GM23338 (cell line): ENCODE measurements at regions not wholly inside any gene's neighbourhood (a gene's known extent, or its start where the extent isn't known, plus 50 kb on each side); places are given as distances from the start of the nearest gene placed in this dataset.

Experiments used
- ATAC-seq: fragments of 200-7000 bp; cut with Tn5 transposase; 3 replicates; pipeline ENCODE4 v1.9.1; 2020
- DNase-seq: peaks from one replicate; pipeline ENCODE4 v3.0.0-alpha.2; 2015; ENCODE audit warnings: low spot score
- H2AFZ ChIP-seq: fragments of 200-600 bp; sonication (generic); 2 replicates; pipeline ENCODE4 v1.8.0; 2016; ENCODE audit warnings: antibody characterized with exemption, mild to moderate bottlenecking, moderate library complexity
- H3F3A ChIP-seq: fragments of 200-600 bp; sonication (generic); replicated peaks from 2 replicates; pipeline ENCODE4 v1.8.0; 2017; ENCODE audit warnings: antibody characterized with exemption, mixed run types, low read depth
- H3K27ac ChIP-seq: fragments of 200-600 bp; sonication (generic); 2 replicates; pipeline ENCODE4 v1.6.1; 2016; ENCODE audit warnings: low read depth
- H3K27me3 ChIP-seq: fragments of 200-600 bp; sonication (generic); 2 replicates; pipeline ENCODE4 v1.8.0; 2016; ENCODE audit warnings: mild to moderate bottlenecking, mixed run types, moderate library complexity; ENCODE audit not compliant: insufficient read depth
- H3K36me3 ChIP-seq: fragments of 200-600 bp; sonication (generic); 2 replicates; pipeline ENCODE4 v1.8.0; 2016; ENCODE audit warnings: mild to moderate bottlenecking; ENCODE audit not compliant: insufficient read depth
- H3K4me1 ChIP-seq: fragments of 200-600 bp; sonication (generic); 2 replicates; pipeline ENCODE4 v1.8.0; 2016; ENCODE audit warnings: mild to moderate bottlenecking, moderate library complexity; ENCODE audit not compliant: insufficient read depth
- H3K4me2 ChIP-seq: fragments of 200-600 bp; sonication (generic); 2 replicates; pipeline ENCODE4 v1.7.1; 2017; ENCODE audit warnings: mixed run types
- H3K4me3 ChIP-seq: fragments of 200-600 bp; sonication (generic); 2 replicates; pipeline ENCODE4 v1.6.1; 2016; ENCODE audit warnings: mixed run types
- H3K79me2 ChIP-seq: fragments of 200-600 bp; sonication (generic); replicated peaks from 2 replicates; pipeline ENCODE4 v1.8.0; 2017; ENCODE audit warnings: mild to moderate bottlenecking; ENCODE audit not compliant: insufficient read depth
- H3K9me2 ChIP-seq: fragments of 200-600 bp; sonication (generic); 2 replicates; pipeline ENCODE4 v1.8.0; 2017; ENCODE audit not compliant: insufficient read depth
- H4K20me1 ChIP-seq: fragments of 200-600 bp; sonication (generic); replicated peaks from 2 replicates; pipeline ENCODE4 v1.8.0; 2017; ENCODE audit warnings: mild to moderate bottlenecking; ENCODE audit not compliant: insufficient read depth
- H3K27ac Mint-ChIP-seq: 2 replicates; pipeline ENCODE4 v1.8.0; 2020; ENCODE audit warnings: inconsistent platforms, mild to moderate bottlenecking, moderate library complexity, mixed read lengths
- H3K27me3 Mint-ChIP-seq: 3 replicates; pipeline ENCODE4 v1.8.0; 2022; ENCODE audit warnings: low read depth, mild to moderate bottlenecking, moderate library complexity, mixed read lengths, inconsistent platforms; ENCODE audit not compliant: insufficient read depth, poor library complexity
- H3K36me3 Mint-ChIP-seq: 3 replicates; pipeline ENCODE4 v1.8.0; 2021; ENCODE audit warnings: low read depth, mild to moderate bottlenecking, inconsistent platforms, moderate library complexity, mixed read lengths
- H3K4me1 Mint-ChIP-seq: 3 replicates; pipeline ENCODE4 v1.8.0; 2020; ENCODE audit warnings: mild to moderate bottlenecking, inconsistent platforms, mixed read lengths
- H3K4me3 Mint-ChIP-seq: 3 replicates; pipeline ENCODE4 v1.8.0; 2021; ENCODE audit warnings: moderate library complexity, mild to moderate bottlenecking, inconsistent platforms, mixed read lengths
- H3K9me3 Mint-ChIP-seq: 3 replicates; pipeline ENCODE4 v1.8.0; 2020; ENCODE audit warnings: moderate library complexity, mild to moderate bottlenecking, inconsistent platforms, mixed read lengths
- CTCF ChIP-seq, 2 experiments: fragments of 200-600 bp in 1 of 2; sonication (generic) in 1 of 2; conservative IDR thresholded peaks; 2 replicates each; pipeline versions ENCODE4 v1.5.1 to v1.6.1; 2016 to 2017; ENCODE audit warnings: antibody characterized with exemption in 2 of 2, low read depth in 2 of 2, mild to moderate bottlenecking in 2 of 2, moderate library complexity in 1 of 2
- ETS1 ChIP-seq: IDR thresholded peaks from 2 replicates; pipeline ENCODE4 v1.6.1; 2016; ENCODE audit warnings: antibody characterized with exemption
- EZH2 ChIP-seq: fragments of 200-600 bp; sonication (generic); IDR thresholded peaks from one replicate; pipeline ENCODE4 v1.8.0; 2017; ENCODE audit warnings: antibody characterized with exemption, mild to moderate bottlenecking, low read depth; ENCODE audit not compliant: unreplicated experiment
- EZH2phosphoT487 ChIP-seq: fragments of 200-600 bp; sonication (generic); IDR thresholded peaks from one replicate; pipeline ENCODE4 v1.8.1; 2018; ENCODE audit warnings: antibody characterized with exemption; ENCODE audit not compliant: unreplicated experiment
- NANOG ChIP-seq: IDR thresholded peaks from 2 replicates; pipeline ENCODE4 v1.6.1; 2016; ENCODE audit warnings: antibody characterized with exemption, borderline replicate concordance
- POLR2AphosphoS5 ChIP-seq: IDR thresholded peaks from 2 replicates; pipeline ENCODE4 v1.6.1; 2016; ENCODE audit warnings: antibody characterized with exemption, low read depth
- REST ChIP-seq: IDR thresholded peaks from one replicate; pipeline ENCODE4 v1.6.1; 2018; ENCODE audit warnings: antibody characterized with exemption; ENCODE audit not compliant: unreplicated experiment
- STAT1 ChIP-seq: IDR thresholded peaks from one replicate; pipeline ENCODE4 v1.6.1; 2016; ENCODE audit warnings: antibody characterized with exemption; ENCODE audit not compliant: unreplicated experiment
- ZNF331 ChIP-seq: fragments of 250-450 bp; sonication (Bioruptor Pico); IDR thresholded peaks from 2 replicates; pipeline ENCODE4 v1.5.0; 2020; ENCODE audit warnings: low read depth, mild to moderate bottlenecking, moderate library complexity
- ZNF462 ChIP-seq: fragments of 250-450 bp; sonication (Bioruptor Pico); IDR thresholded peaks from 2 replicates; pipeline ENCODE4 v1.5.0; 2020; ENCODE audit warnings: mild to moderate bottlenecking, moderate library complexity

- Histone ChIP-seq H3K27me3 (no peaks in the 10 kb centered on the region), H3K9me2 (peaks cover 8% of the 10 kb centered on the region), H3K36me3 (no peaks in the 10 kb centered on the region), H3K27ac (no peak overlapping the region), H3K4me1 (no peaks in the 10 kb centered on the region), H3K79me2 (no peaks in the 10 kb centered on the region), H4K20me1 (no peaks in the 10 kb centered on the region), H3F3A (no peaks in the 10 kb centered on the region), H3K4me2 (no peak overlapping the region), H3K4me3 (no peak overlapping the region), H2AFZ (no peak overlapping the region)
- no peak for TF ChIP-seq STAT1
- no peak for TF ChIP-seq POLR2AphosphoS5
- no peak for TF ChIP-seq ZNF331 (CRISPR knock-in tag)
- TF ChIP-seq EZH2phosphoT487, result no peak
- no peak for TF ChIP-seq NANOG
- TF ChIP-seq REST, result no peak
- TF ChIP-seq CTCF (conservative IDR thresholded peaks at IDR 0.05; ENCODE audit: low read depth in 2 of 2), result no peak
- TF ChIP-seq EZH2, result no peak
- TF ChIP-seq ZNF462, result no peak
- TF ChIP-seq ETS1, result no peak
- Mint-ChIP-seq H3K36me3 (no peaks in the 10 kb centered on the region), H3K27me3 (peaks cover 2% of the 10 kb centered on the region), H3K4me3 (no peak overlapping the region), H3K9me3 (no peaks in the 10 kb centered on the region), H3K27ac (no peak overlapping the region), H3K4me1 (peaks cover 9% of the 10 kb centered on the region; the same call in 2 of the 3 replicates)
- ATAC-seq (no peak), DNase-seq (no peak)
Observed at GRCh38 chr5:54363669-54364068, 53.3 kb upstream of the ARL15 start.
